Kidney (tissue), 13 donors: ENCODE measurements at regions not wholly inside any gene's neighbourhood (a gene's known extent, or its start where the extent isn't known, plus 50 kb on each side); places are given as distances from the start of the nearest gene placed in this dataset.

Experiments
- DNase-seq, 5 donors: peaks; one replicate each; pipeline ENCODE4 v3.0.0-alpha.2; 2013 to 2020
- FAIRE-seq: peaks from 2 replicates; lab custom pipeline; 2012; peaks lifted over from hg19 to GRCh38; lab: Jason Lieb, UNC
- H3K27ac ChIP-seq, 2 donors: one replicate each; pipeline ENCODE4 v1.7.0; 2013; ENCODE audit warnings: low read depth in 2 of 2, low read length in 2 of 2, inconsistent platforms in 1 of 2
- H3K27me3 ChIP-seq: one replicate; pipeline ENCODE4 v1.7.1; 2013; ENCODE audit warnings: low read length, inconsistent platforms; ENCODE audit not compliant: control insufficient read depth, insufficient read depth
- H3K36me3 ChIP-seq, 3 donors: one replicate each; pipeline versions ENCODE4 v1.7.0 to v1.7.1; 2013; ENCODE audit warnings: low read length in 3 of 3, control low read depth in 1 of 3, inconsistent platforms in 1 of 3; ENCODE audit not compliant: insufficient read depth in 3 of 3, control insufficient read depth in 2 of 3
- H3K4me1 ChIP-seq, 3 donors: one replicate each; pipeline versions ENCODE4 v1.7.0 to v1.7.1; 2013; ENCODE audit warnings: low read length in 3 of 3, inconsistent platforms in 1 of 3, low read depth in 1 of 3; ENCODE audit not compliant: control insufficient read depth in 2 of 3, insufficient read depth in 2 of 3
- H3K4me3 ChIP-seq, 3 donors: one replicate each; pipeline versions ENCODE4 v1.7.0 to v1.8.1; 2013; ENCODE audit warnings: low read length in 3 of 3, control low read depth in 1 of 3, inconsistent platforms in 1 of 3
- H3K9ac ChIP-seq, 3 donors: one replicate each; pipeline versions ENCODE4 v1.7.0 to v1.7.1; 2013; ENCODE audit warnings: low read length in 3 of 3, control low read depth in 1 of 3, inconsistent platforms in 1 of 3
- H3K9me3 ChIP-seq, 3 donors: one replicate each; pipeline versions ENCODE4 v1.7.0 to v1.7.1; 2013; ENCODE audit warnings: low read length in 3 of 3, control low read depth in 1 of 3, inconsistent platforms in 1 of 3; ENCODE audit not compliant: control insufficient read depth in 2 of 3, insufficient read depth in 1 of 3
- intact Hi-C: fragments of 100-400 bp; cut with DNase I; formaldehyde crosslinking; loops from one replicate; pipeline ENCODE4 v1.11.1; 2022
- TF ChIP-seq, protein P1 (sequence below): IDR thresholded peaks from 3 replicates; pipeline ENCODE4 v1.5.1; 2012; ENCODE audit warnings: mild to moderate bottlenecking, moderate library complexity, borderline replicate concordance; ENCODE audit not compliant: insufficient read depth; ENCODE audit errors: extremely low read depth
- donor health status: control.
- donor health status: control.
- donor health status: control.
- donor health status: control.
- donor health status: control.
- donor health status: DM: yes; HTN: yes; CAD: no.
- donor health status: Normal renal cell carcinoma (clear cell type).

DNA sequence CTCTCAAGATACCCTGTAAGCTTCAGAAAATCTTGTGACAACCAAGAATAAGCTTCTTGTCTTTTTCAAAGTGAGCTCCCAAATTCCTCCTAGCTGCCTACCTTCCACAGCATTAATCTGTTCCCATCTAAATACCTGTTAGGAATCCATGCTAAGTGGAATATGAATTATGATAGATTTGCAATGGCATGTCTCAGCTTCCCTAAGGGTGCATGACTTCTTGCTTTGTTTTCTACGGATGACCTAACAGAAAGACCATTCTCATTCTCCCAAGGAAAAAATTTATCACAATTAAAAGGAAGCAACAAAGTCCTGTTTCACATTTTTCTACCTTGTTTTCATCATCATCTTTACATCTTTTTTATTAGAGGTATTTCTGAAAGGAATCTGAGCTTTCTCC lies 532.7 kb downstream of the GRXCR1 start:
- intact Hi-C loops: no loop called here
- TF ChIP-seq, protein P1, sequence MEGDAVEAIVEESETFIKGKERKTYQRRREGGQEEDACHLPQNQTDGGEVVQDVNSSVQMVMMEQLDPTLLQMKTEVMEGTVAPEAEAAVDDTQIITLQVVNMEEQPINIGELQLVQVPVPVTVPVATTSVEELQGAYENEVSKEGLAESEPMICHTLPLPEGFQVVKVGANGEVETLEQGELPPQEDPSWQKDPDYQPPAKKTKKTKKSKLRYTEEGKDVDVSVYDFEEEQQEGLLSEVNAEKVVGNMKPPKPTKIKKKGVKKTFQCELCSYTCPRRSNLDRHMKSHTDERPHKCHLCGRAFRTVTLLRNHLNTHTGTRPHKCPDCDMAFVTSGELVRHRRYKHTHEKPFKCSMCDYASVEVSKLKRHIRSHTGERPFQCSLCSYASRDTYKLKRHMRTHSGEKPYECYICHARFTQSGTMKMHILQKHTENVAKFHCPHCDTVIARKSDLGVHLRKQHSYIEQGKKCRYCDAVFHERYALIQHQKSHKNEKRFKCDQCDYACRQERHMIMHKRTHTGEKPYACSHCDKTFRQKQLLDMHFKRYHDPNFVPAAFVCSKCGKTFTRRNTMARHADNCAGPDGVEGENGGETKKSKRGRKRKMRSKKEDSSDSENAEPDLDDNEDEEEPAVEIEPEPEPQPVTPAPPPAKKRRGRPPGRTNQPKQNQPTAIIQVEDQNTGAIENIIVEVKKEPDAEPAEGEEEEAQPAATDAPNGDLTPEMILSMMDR: no peak

GRCh38 chr4:43435291-43435690 lies 542.8 kb downstream of the GRXCR1 start:
- Histone ChIP-seq H3K36me3 (no peaks in the 10 kb centered on the region), H3K4me1 (no peaks in the 10 kb centered on the region), H3K27ac (no peak overlapping the region), H3K9me3 (peaks cover 0 to 1% (median 0%) of the 10 kb centered on the region in 3 donors), H3K4me3 (no peak overlapping the region), H3K27me3 (no peaks in the 10 kb centered on the region), H3K9ac (no peak overlapping the region)
- DNase-seq (no peak), FAIRE-seq (no peak)
- TF ChIP-seq, protein P1: no peak
- intact Hi-C loops: no loop called here

More for the DNA sequence above, 532.7 kb downstream of the GRXCR1 start:
- Histone ChIP-seq H3K4me3 (no peak overlapping the region), H3K27ac (no peak overlapping the region), H3K9me3 (no peaks in the 10 kb centered on the region), H3K36me3 (no peaks in the 10 kb centered on the region), H3K9ac (no peak overlapping the region), H3K4me1 (no peaks in the 10 kb centered on the region), H3K27me3 (no peaks in the 10 kb centered on the region)
- FAIRE-seq: no peak
- no peak for DNase-seq

DNA sequence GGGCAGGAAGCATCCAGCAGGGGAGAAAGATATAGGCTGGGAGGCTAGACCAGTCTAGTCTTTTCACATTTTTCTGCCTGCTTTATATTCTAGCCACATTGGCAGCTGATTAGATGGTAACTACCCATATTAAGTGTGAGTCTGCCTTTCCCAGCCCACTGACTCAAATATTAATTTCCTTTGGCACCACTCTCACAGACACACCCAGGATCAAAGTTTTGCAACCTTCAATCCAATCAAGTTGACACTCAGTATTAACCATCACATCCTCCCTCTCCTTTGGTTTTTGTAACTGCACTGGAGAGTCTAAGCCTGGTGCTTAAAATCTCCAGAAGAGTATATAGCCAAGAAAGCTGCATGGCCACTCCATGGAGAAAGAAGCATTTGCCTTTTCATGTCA lies 560.4 kb downstream of the GRXCR1 start:
- intact Hi-C loops: no loop called here
- H3K4me3 ChIP-seq: no peak overlapping the region
- TF ChIP-seq, protein P1: no peak
- no peaks in the 10 kb centered on the region for H3K27me3 ChIP-seq
- DNase-seq (peak in 2 of 5 donors; percentile 2 to 12), FAIRE-seq (no peak)
- H3K27ac ChIP-seq: no peak overlapping the region
- no peaks in the 10 kb centered on the region for H3K36me3 ChIP-seq
- H3K9ac ChIP-seq: no peak overlapping the region
- H3K4me1 ChIP-seq: no peaks in the 10 kb centered on the region
- no peaks in the 10 kb centered on the region for H3K9me3 ChIP-seq

- TF ChIP-seq, protein P1: no peak
- no peak overlapping the region for H3K9ac ChIP-seq
- no peaks in the 10 kb centered on the region for H3K9me3 ChIP-seq
- DNase-seq (no peak), FAIRE-seq (no peak)
- H3K27ac ChIP-seq: no peak overlapping the region
- intact Hi-C loops: no loop called here
- H3K4me3 ChIP-seq: no peak overlapping the region
- no peaks in the 10 kb centered on the region for H3K36me3 ChIP-seq
- no peaks in the 10 kb centered on the region for H3K4me1 ChIP-seq
- H3K27me3 ChIP-seq: no peaks in the 10 kb centered on the region
These were observed 563.9 kb downstream of the GRXCR1 start for GRCh38 chr4:43456383-43456782.
